ENCODE measurements at regions not wholly inside any gene's neighbourhood (a gene's known extent, or its start where the extent isn't known, plus 50 kb on each side); places are given as distances from the start of the nearest gene placed in this dataset.

DNA sequence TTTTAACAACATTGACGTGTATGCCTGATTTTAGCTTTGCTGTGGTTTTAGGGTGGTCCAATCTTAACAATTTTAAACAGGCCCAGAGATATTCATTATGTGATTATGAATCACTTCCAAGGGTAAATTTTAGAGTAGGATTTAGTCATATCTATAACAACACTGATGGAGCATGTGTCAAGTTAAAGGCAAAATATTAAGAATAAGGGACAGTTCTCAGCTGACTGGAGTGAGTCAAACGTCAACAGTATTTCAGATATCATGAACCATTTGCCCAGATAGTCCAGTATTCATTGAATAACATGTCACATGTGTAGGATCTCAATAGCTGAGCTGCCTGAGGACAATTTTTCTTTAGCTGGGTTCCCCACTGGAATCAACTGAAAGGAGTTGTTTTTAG is 61.3 kb upstream of the VCX2 start:
- no peaks in the 10 kb centered on the region for H3K36me3 ChIP-seq (ENCODE audit: control insufficient read depth, insufficient read depth, low read length)
- in situ Hi-C loops (cut with HindIII; ENCODE audit: low pct_unique_long_range_greater_than_20kb, low sequenced_read_pairs) = no loop called here
- H3K27me3 ChIP-seq (ENCODE audit: control insufficient read depth, insufficient read depth, low read length) = no peaks in the 10 kb centered on the region
- no peak overlapping the region for H3K4me3 ChIP-seq (ENCODE audit: low read depth in 2 of 2, low read length in 2 of 2)
- DNase-seq (ENCODE audit: low read depth, low spot score) (no peak), ATAC-seq (no peak)
- no peak overlapping the region for H3K27ac ChIP-seq (ENCODE audit: low read length)
- POLR2A ChIA-PET = no interaction called here
- no peaks in the 10 kb centered on the region for H3K4me1 ChIP-seq (ENCODE audit: control insufficient read depth, insufficient read depth, low read length)
- intact Hi-C loops (cut with micrococcal nuclease; ENCODE audit: unreplicated experiment) = no loop called here
- no peak for TF ChIP-seq TCF7L2 (IDR thresholded peaks at IDR 0.05; ENCODE audit: low read depth, low read length)
- TF ChIP-seq POLR2AphosphoS5 (IDR thresholded peaks at IDR 0.05; ENCODE audit: low read depth, low read length) = no peak
- no peak for TF ChIP-seq CTCF (IDR thresholded peaks at IDR 0.05)
- no peak for TF ChIP-seq SIN3A (IDR thresholded peaks at IDR 0.05; ENCODE audit: borderline replicate concordance, insufficient read depth, low read depth, low read length)
- no peak for TF ChIP-seq REST (IDR thresholded peaks at IDR 0.05; ENCODE audit: insufficient read depth in 1 of 2, low read depth in 2 of 2, low read length in 1 of 2)
- CTCF ChIA-PET = no interaction called here
- H3K9me3 ChIP-seq (ENCODE audit: control insufficient read depth, insufficient read depth, low read depth, low read length) = no peaks in the 10 kb centered on the region
- BruUV-seq (replicated peaks) = no TSS peak

DNA sequence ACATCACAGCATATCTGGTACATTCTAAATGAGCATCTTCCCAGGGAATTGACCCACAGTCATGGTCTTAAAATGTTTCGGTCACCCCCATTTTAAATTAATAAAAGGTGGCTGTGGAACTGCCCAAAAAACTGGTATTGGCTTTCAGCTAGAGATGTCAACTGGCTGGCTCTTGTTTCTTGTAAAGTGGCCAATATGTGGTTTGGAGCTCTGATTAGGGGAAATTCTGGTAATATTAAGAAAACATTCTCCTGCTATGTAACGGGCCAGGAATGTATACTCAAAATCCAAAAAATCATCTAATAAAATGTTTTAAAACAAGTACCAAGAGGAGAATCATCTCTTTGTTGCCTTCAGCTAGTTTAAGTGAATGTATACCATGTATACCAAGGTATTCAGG is 62.0 kb upstream of the VCX2 start:
- no peaks in the 10 kb centered on the region for H3K27me3 ChIP-seq (ENCODE audit: control insufficient read depth, insufficient read depth, low read length)
- H3K4me1 ChIP-seq (ENCODE audit: control insufficient read depth, insufficient read depth, low read length) = no peaks in the 10 kb centered on the region
- in situ Hi-C loops (cut with HindIII; ENCODE audit: low pct_unique_long_range_greater_than_20kb, low sequenced_read_pairs) (no loop called here), intact Hi-C loops (cut with micrococcal nuclease; ENCODE audit: unreplicated experiment) (no loop called here)
- no peaks in the 10 kb centered on the region for H3K9me3 ChIP-seq (ENCODE audit: control insufficient read depth, insufficient read depth, low read depth, low read length)
- no peaks in the 10 kb centered on the region for H3K36me3 ChIP-seq (ENCODE audit: control insufficient read depth, insufficient read depth, low read length)
- ATAC-seq (no peak), DNase-seq (ENCODE audit: low read depth, low spot score) (no peak)
- H3K27ac ChIP-seq (ENCODE audit: low read length) = no peak overlapping the region
- POLR2A ChIA-PET = no interaction called here
- H3K4me3 ChIP-seq (ENCODE audit: low read depth in 2 of 2, low read length in 2 of 2) = no peak overlapping the region
- TF ChIP-seq TCF7L2 (IDR thresholded peaks at IDR 0.05; ENCODE audit: low read depth, low read length) = no peak
- CTCF ChIA-PET = no interaction called here
- BruUV-seq (replicated peaks) = no TSS peak

DNA sequence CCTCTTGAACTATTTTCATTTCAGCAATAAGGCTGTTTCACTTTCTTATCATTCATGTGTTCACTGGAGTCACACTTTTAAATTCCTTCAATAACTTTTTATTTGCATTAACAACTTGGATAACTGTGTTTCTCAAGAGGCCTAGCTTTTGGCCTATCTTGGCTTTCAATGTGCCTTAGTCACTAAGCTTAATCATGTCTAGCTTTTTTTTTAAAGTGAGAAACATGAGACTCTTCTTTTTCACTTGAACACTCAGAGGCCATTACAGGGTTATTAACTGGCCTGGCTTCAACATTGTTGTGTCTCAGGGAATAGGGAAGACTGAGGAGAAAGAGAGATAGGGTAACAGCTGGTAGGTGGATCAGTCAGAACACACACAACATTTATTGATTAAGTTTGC is 64.0 kb upstream of the VCX2 start:
- H3K36me3 ChIP-seq (ENCODE audit: control insufficient read depth, insufficient read depth, low read length) = no peaks in the 10 kb centered on the region
- H3K4me3 ChIP-seq (ENCODE audit: low read depth in 2 of 2, low read length in 2 of 2) = no peak overlapping the region
- H3K27me3 ChIP-seq (ENCODE audit: control insufficient read depth, insufficient read depth, low read length) = no peaks in the 10 kb centered on the region
- no peak for TF ChIP-seq POLR2AphosphoS5 (IDR thresholded peaks at IDR 0.05; ENCODE audit: low read depth, low read length)
- no peak for TF ChIP-seq SIN3A (IDR thresholded peaks at IDR 0.05; ENCODE audit: borderline replicate concordance, insufficient read depth, low read depth, low read length)
- no peak for TF ChIP-seq CTCF (IDR thresholded peaks at IDR 0.05)
- no peak for TF ChIP-seq TCF7L2 (IDR thresholded peaks at IDR 0.05; ENCODE audit: low read depth, low read length)
- TF ChIP-seq REST (IDR thresholded peaks at IDR 0.05; ENCODE audit: insufficient read depth in 1 of 2, low read depth in 2 of 2, low read length in 1 of 2) = no peak
- CTCF ChIA-PET = no interaction called here
- DNase-seq (ENCODE audit: low read depth, low spot score) (no peak), ATAC-seq (no peak)
- no TSS peak for BruUV-seq (replicated peaks)
- no peaks in the 10 kb centered on the region for H3K4me1 ChIP-seq (ENCODE audit: control insufficient read depth, insufficient read depth, low read length)
- H3K9me3 ChIP-seq (ENCODE audit: control insufficient read depth, insufficient read depth, low read depth, low read length) = no peaks in the 10 kb centered on the region
- POLR2A ChIA-PET = no interaction called here
- in situ Hi-C loops (cut with HindIII; ENCODE audit: low pct_unique_long_range_greater_than_20kb, low sequenced_read_pairs) = no loop called here
- intact Hi-C loops (cut with micrococcal nuclease; ENCODE audit: unreplicated experiment) = no loop called here
- H3K27ac ChIP-seq (ENCODE audit: low read length) = no peak overlapping the region

Data from Panc1 (cell line).